GM12878 (cell line): ENCODE measurements at regions not wholly inside any gene's neighbourhood (a gene's known extent, or its start where the extent isn't known, plus 50 kb on each side); places are given as distances from the start of the nearest gene placed in this dataset.

Source experiments
- CEBPB ChIP-seq, 2 experiments: fragments of 150-350 bp in 1 of 2; IDR thresholded peaks; 2 replicates each; pipeline ENCODE4 v1.6.1; 2012 to 2014; ENCODE audit warnings: low read depth in 2 of 2, low read length in 2 of 2, borderline replicate concordance in 1 of 2, inconsistent platforms in 1 of 2
- CREB1 ChIP-seq: IDR thresholded peaks from 2 replicates; pipeline ENCODE4 v1.6.1; 2012; ENCODE audit warnings: low read depth, mild to moderate bottlenecking, inconsistent platforms
- CTCF ChIP-seq, 3 experiments: IDR thresholded peaks in 2 of 3; conservative IDR thresholded peaks in 1 of 3; 2 replicates each; pipeline ENCODE4 v1.5.1; 2011; ENCODE audit warnings: low read depth in 3 of 3, low read length in 3 of 3, mild to moderate bottlenecking in 3 of 3, control low read depth in 2 of 3, moderate library complexity in 2 of 3, inconsistent platforms in 1 of 3, mixed read lengths in 1 of 3; ENCODE audit not compliant: control insufficient read depth in 2 of 3, insufficient read depth in 1 of 3; ENCODE audit errors: extremely low read depth in 1 of 3
- EED ChIP-seq: sonication (generic); IDR thresholded peaks from 2 replicates; pipeline ENCODE4 v1.6.1; 2016; ENCODE audit warnings: antibody characterized with exemption, low read depth
- ETV6 ChIP-seq, 2 experiments: fragments of 450-650 bp in 1 of 2; IDR thresholded peaks in 1 of 2; conservative IDR thresholded peaks in 1 of 2; 2 replicates each; pipeline ENCODE4 v1.6.1; 2014; ENCODE audit warnings: antibody characterized with exemption in 1 of 2, borderline replicate concordance in 1 of 2, low read depth in 1 of 2, mild to moderate bottlenecking in 1 of 2, moderate library complexity in 1 of 2
- JUNB ChIP-seq: IDR thresholded peaks from 2 replicates; pipeline ENCODE4 v1.6.1; 2016; ENCODE audit warnings: antibody characterized with exemption, mild to moderate bottlenecking
- MAX ChIP-seq: IDR thresholded peaks from 2 replicates; pipeline ENCODE4 v1.6.1; 2012; ENCODE audit warnings: low read depth, low read length, improper control_type of control experiment
- RAD21 ChIP-seq: IDR thresholded peaks from 2 replicates; pipeline ENCODE4 v1.6.1; 2011; ENCODE audit warnings: mild to moderate bottlenecking, low read depth, low read length, moderate library complexity; ENCODE audit not compliant: insufficient read depth
- SREBF1 ChIP-seq: IDR thresholded peaks from 2 replicates; pipeline ENCODE4 v1.6.1; 2012; ENCODE audit warnings: mild to moderate bottlenecking, low read length
- YY1 ChIP-seq: IDR thresholded peaks from 2 replicates; pipeline ENCODE4 v1.6.1; 2011; ENCODE audit warnings: low read depth, mild to moderate bottlenecking, low read length
- ZNF592 ChIP-seq: fragments of 450-650 bp; IDR thresholded peaks from 2 replicates; pipeline ENCODE4 v1.6.1; 2017; ENCODE audit warnings: mild to moderate bottlenecking, moderate library complexity

GRCh38 chr12:25827141-25827540 is 131.3 kb upstream of the RASSF8 start:
- TF ChIP-seq CTCF (IDR thresholded peaks at IDR 0.05 in 2 of 3, conservative IDR thresholded peaks at IDR 0.05 in 1 of 3; ENCODE audit: control insufficient read depth in 2 of 3, extremely low read depth in 1 of 3, insufficient read depth in 1 of 3, low read depth in 3 of 3, low read length in 3 of 3) = no peak
- no peak for TF ChIP-seq CEBPB (IDR thresholded peaks at IDR 0.05; ENCODE audit: borderline replicate concordance in 1 of 2, low read depth in 2 of 2, low read length in 2 of 2)
- TF ChIP-seq SREBF1 = no peak
- TF ChIP-seq MAX = no peak
- no peak for TF ChIP-seq YY1
- TF ChIP-seq RAD21 = no peak
- no peak for TF ChIP-seq EED
- TF ChIP-seq JUNB = no peak
- no peak for TF ChIP-seq ZNF592
- no peak for TF ChIP-seq ETV6 (conservative IDR thresholded peaks at IDR 0.05 in 1 of 2, IDR thresholded peaks at IDR 0.05 in 1 of 2; ENCODE audit: borderline replicate concordance in 1 of 2, low read depth in 1 of 2)
- no peak for TF ChIP-seq CREB1
